OCI-LY1 (cell line): ENCODE measurements at regions not wholly inside any gene's neighbourhood (a gene's known extent, or its start where the extent isn't known, plus 50 kb on each side); places are given as distances from the start of the nearest gene placed in this dataset.

Source experiments
- CTCF ChIP-seq: fragments of 200-600 bp; sonication (generic), shearing (Covaris generic); IDR thresholded peaks from 2 replicates; pipeline ENCODE4 v1.5.1; 2017; ENCODE audit warnings: mild to moderate bottlenecking, antibody characterized with exemption, low read length, moderate library complexity, mixed read lengths
- EZH2 ChIP-seq: fragments of 200-600 bp; sonication (generic), shearing (Covaris generic); IDR thresholded peaks from 2 replicates; pipeline ENCODE4 v1.8.0; 2017; ENCODE audit warnings: borderline replicate concordance, mixed run types, mild to moderate bottlenecking, antibody characterized with exemption, low read length, moderate library complexity, mixed read lengths

- TF ChIP-seq CTCF (no peak), EZH2 (no peak)
These were observed 215.3 kb upstream of the RHOBTB1 start for GRCh38 chr10:61159253-61159652.
